ENCODE measurements at regions not wholly inside any gene's neighbourhood (a gene's known extent, or its start where the extent isn't known, plus 50 kb on each side); places are given as distances from the start of the nearest gene placed in this dataset.

DNA sequence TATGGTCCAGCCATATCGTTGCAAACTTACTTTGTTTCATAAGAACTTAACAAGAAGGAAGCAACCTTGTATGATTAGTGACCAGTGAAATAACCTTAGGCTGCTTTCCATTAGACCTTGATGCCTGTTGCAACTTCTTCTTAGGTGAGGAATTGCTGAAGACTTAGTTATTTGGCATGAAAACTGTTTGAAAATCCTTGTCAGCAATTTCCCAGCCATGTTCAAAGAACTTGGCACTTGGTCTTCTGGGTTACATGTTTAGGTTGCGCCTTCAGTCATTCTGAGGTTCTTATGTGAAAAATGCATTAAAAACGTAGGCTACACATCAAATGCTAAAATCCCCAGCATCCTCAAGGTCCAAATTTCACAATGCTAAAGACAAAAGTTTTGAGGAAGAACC is 232.0 kb upstream of the CEP162 start:
- no peak for DNase-seq

GRCh38 chr6:84458271-84458670 is 230.8 kb upstream of the CEP162 start:
- no peak for DNase-seq

DNA sequence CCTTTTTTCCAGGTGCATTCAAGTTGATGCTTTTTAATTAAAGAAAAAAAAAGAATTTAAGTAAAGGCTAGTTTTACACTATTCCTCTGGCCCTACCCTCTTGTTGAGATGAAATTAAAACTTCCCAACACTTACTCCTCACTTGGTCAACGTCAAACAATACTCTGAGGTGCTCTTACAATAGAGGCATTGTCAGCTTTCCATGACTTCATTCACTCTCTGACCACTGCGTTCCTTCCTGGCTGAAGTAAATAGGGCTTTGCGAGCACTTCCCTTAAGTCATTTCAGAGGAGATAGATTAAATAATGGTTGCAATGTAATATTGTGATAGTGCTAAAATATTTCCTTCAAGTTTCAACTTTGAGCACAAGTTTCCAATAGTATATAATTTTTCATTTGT is 229.8 kb upstream of the CEP162 start:
- no peak for DNase-seq

- no peak for DNase-seq
Observed at GRCh38 chr6:84456803-84457202, 229.4 kb upstream of the CEP162 start.

DNA sequence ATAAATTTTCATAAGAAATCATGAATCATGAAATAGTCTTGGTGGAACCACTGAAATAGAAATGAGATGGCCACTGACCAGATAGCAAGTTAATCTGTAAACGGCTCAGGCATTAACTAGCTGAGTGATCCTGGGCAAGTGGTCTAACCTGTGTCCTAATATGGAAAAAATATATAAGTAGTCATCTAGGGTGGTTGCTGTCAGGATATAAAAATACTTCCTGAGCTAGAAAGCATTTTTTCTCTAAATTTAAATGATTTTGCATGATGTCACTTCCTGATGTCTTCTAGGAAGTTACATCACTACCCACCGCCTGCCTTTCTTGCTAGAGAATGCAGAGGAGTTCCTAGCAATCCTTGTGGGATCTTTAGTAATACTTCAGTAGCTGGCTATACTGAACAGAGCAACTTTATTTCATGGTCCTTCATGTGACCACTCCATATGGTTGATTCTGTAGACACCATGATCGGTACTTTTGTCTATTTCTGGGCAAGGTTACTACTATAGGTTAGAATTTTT is 228.1 kb upstream of the CEP162 start:
- DNase-seq = no peak

DNA sequence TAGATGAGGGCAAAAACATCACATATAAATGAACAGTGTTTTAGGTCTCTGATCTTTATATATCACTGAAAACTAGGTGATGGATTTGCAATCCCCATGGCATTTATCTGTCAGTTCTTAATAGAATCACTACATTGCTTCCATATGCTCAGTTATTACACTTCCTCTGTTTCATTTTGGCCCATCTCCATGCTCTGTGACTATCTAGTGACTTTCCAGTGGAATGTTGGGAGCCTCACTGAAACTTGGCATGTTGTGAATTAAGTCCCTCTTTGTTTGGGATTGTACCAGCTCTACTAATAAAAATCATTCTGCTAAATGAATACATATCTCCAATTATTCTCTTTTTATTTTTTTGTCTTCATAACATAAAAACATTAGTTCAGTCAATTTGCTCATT is 226.1 kb upstream of the CEP162 start:
- DNase-seq = no peak

DNA sequence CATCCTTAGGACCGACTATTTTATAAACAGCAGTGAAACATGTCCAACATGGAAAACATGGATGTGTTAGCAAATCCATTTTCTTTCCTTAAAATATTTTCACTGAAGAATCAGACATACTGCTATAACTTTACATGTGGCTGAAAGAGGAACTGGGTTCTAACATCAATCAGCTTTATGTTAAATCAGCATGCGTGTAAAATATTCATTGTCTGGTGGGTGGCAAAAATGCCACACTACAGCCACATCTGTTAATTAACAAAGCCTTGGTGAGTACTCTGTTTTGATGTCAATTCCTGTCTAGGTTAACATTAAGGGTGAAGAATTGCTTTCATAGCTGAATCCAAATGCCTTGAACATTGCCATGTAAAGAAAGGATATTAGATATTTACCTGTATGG is 222.6 kb upstream of the CEP162 start:
- no peak for DNase-seq

DNA sequence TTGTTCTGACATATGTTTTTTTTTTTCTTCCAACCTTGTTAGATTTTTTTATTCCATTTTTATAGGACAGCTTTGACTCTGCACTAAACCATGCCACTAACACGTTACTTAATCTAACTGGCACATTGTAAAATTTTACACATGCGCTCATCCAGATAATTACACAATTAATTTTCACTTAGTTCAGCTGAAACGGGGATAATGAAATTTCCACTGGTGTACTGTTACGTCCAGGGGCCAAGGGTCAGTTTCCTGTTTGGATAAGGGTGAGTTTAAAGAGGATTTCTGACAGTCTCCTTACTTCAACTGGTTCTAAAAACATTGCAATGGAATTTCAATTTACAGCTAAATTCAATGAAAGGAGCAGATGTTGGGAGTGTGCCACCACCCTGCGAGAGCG is 221.8 kb upstream of the CEP162 start:
- DNase-seq = no peak

- DNase-seq = no peak
Observed at GRCh38 chr6:84448331-84448730, 220.9 kb upstream of the CEP162 start.

- DNase-seq = no peak
Observed at GRCh38 chr6:84447651-84448050, 220.2 kb upstream of the CEP162 start.

GRCh38 chr6:84445068-84445467 is 217.6 kb upstream of the CEP162 start:
- DNase-seq = no peak

- DNase-seq = no peak
Observed at GRCh38 chr6:84442208-84442607, 214.8 kb upstream of the CEP162 start.

DNA sequence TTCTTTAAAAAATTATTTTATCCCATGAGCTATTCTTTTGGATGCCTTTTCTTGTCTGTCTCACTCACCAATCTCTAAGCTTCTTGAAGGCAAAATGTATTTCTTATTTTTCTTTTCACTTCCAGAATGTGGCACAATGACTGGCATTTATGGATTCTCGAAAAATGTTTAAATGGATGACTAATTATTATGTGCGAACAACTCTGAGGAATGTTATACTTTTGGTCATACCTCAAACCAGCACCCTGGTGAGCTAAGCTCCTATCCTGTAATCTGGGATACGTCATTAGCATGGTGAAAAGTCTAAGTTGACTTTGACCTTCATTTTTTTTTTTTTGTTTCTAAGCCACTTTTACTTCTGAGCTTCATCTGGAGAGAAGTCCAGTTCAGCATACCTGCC is 214.0 kb upstream of the CEP162 start:
- DNase-seq = no peak

- no peak for DNase-seq
Observed at GRCh38 chr6:84434550-84434949, 207.1 kb upstream of the CEP162 start.

- no peak for DNase-seq
Observed at GRCh38 chr6:84432619-84433018, 205.2 kb upstream of the CEP162 start.

DNA sequence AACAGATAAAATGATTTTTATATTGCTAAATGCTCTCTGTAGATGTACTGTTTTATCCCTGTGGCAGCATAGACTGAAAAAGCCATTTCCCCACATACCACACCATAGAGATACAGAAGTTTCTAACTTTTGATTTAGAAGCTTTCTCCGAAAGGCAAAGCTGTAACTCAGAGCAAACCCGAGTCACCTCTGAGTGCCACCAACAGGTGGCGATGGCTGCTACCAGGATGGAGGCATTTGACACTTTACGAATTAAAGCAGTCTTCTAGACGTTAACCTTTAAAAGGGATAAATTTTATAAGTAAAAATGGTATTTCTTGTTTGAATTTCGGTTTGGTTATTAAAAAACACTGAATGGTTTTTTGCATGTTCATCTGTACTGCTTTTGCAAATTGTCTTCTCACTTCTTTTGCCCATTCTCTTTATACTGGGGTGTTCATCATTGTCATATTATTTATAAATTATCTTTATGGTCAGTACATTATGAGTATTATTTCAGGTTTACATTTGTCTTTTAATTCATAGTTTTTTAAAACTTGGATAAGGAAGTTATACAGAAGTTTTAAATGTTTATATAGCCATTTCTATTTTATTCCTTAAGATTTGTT is 201.0 kb upstream of the CEP162 start:
- peak; percentile 6 to 42 for DNase-seq

- DNase-seq = peak in 1 of 2 experiments; percentile 29
Observed at GRCh38 chr6:84425971-84426705, 198.7 kb upstream of the CEP162 start.

GRCh38 chr6:84424956-84425355 is 197.5 kb upstream of the CEP162 start:
- peak; percentile 4 to 14 for DNase-seq

GRCh38 chr6:84422380-84422968 is 195.0 kb upstream of the CEP162 start:
- peak; percentile 73 to 74 for DNase-seq

DNA sequence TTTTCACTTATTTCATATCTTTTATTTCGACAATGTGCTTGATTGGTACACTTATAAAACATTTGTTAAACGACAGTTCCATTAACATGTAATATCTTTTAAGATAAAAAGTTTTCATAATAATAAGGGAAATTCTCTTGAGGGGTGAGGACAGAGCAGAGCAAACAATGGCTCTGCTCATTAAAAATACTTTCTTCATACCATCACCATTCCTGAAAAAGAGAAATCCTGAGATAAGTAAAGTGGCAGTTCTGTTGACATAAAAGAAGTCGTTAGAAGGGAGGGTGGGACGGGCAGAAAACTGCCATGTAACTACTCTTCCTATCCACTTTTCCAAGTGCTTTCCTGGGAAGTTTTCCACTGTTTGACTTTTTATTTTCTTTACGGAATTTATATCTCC is 193.6 kb upstream of the CEP162 start:
- no peak for DNase-seq

GRCh38 chr6:84417260-84417659 is 189.8 kb upstream of the CEP162 start:
- DNase-seq = no peak

DNA sequence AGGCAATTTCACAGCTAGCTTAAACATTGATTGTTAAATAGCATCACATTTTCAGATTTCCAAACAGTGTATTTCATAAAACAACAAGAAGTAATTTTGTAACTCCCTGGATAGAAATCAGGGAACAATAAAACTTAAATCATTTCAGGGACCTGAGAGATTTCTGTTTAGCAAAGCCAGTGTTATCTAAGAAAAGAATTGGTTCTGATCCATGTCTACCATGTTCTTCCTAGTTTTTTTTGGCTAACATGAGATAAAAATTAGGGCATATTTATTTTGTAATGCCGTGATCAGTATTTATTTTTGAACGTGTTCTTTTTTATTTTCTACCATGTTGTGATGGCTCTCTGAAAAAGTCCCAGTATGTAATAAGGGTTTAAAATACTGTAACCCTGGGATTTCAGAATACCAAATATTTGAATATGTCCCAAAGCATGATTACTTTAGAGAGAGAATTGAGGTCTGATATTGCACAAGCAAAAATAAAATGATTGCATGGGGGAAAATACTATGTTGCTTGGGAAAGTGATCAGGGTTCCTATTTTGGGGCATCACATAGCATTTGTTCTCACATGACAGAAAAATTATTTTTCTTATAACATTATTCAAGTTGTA is 188.7 kb upstream of the CEP162 start:
- no peak for DNase-seq

- no peak for DNase-seq
Observed at GRCh38 chr6:84415517-84415916, 188.1 kb upstream of the CEP162 start.

- DNase-seq = no peak
Observed at GRCh38 chr6:84415068-84415467, 187.6 kb upstream of the CEP162 start.
